Cardiac fibroblast (primary cell): ENCODE measurements at regions not wholly inside any gene's neighbourhood (a gene's known extent, or its start where the extent isn't known, plus 50 kb on each side); places are given as distances from the start of the nearest gene placed in this dataset.

Experiments
- DNase-seq, 2 donors: peaks; one replicate each; pipeline versions ENCODE4 v3.0.0 to v3.0.0-alpha.2; 2010; ENCODE audit warnings: low read depth in 2 of 2
- H3K4me3 ChIP-seq, 2 donors: replicated peaks in 1 of 2; 1 replicate in 1 of 2; 2 replicates in 1 of 2; pipeline ENCODE4 v1.5.1; 2011; ENCODE audit warnings: low read depth in 2 of 2, low read length in 2 of 2, mild to moderate bottlenecking in 2 of 2, moderate library complexity in 1 of 2
- CTCF ChIP-seq: IDR thresholded peaks from one replicate; pipeline ENCODE4 v1.5.1; 2011; ENCODE audit warnings: low read depth, mild to moderate bottlenecking, low read length, inconsistent platforms

GRCh38 chr3:16810593-16811367 is 74.0 kb upstream of the PLCL2 start:
- no peak for DNase-seq
- no peak overlapping the region for H3K4me3 ChIP-seq
- no peak for TF ChIP-seq CTCF

GRCh38 chr3:16811950-16812349 is 72.8 kb upstream of the PLCL2 start:
- DNase-seq = no peak
- no peak for TF ChIP-seq CTCF
- H3K4me3 ChIP-seq = no peak overlapping the region

- no peak overlapping the region for H3K4me3 ChIP-seq
- TF ChIP-seq CTCF = no peak
- DNase-seq = peak in 1 of 2 donors; percentile 17
Observed at GRCh38 chr3:16813336-16813735, 71.4 kb upstream of the PLCL2 start.

- DNase-seq = no peak
- no peak for TF ChIP-seq CTCF
- no peak overlapping the region for H3K4me3 ChIP-seq
Observed at GRCh38 chr3:16816048-16816780, 68.5 kb upstream of the PLCL2 start.

GRCh38 chr3:16817197-16817596 is 67.6 kb upstream of the PLCL2 start:
- no peak for TF ChIP-seq CTCF
- peak in 1 of 2 donors; percentile 43 for DNase-seq
- no peak overlapping the region for H3K4me3 ChIP-seq

- no peak for DNase-seq
- no peak for TF ChIP-seq CTCF
- H3K4me3 ChIP-seq = no peak overlapping the region
Observed at GRCh38 chr3:16818194-16818593, 66.6 kb upstream of the PLCL2 start.
